Stimulated activated naive B cell treated with anti-CD40 and anti-IgM and Interleukin-4, amounts not matched to agents 10 μg/mL and 1 μg/mL and 100 μg/mL, for 72 hours (primary cell): ENCODE measurements at regions not wholly inside any gene's neighbourhood (a gene's known extent, or its start where the extent isn't known, plus 50 kb on each side); places are given as distances from the start of the nearest gene placed in this dataset.

ENCODE experiments used
- ATAC-seq, 2 donors: fragments of 150-1000 bp; cut with Tn5 transposase; replicated peaks; 2 replicates each; pipeline ENCODE4 v1.10.0; 2021; ENCODE audit warnings: moderate library complexity in 1 of 2
- DNase-seq: peaks from one replicate; pipeline ENCODE4 v3.0.0; 2021
- H3K27ac Mint-ChIP-seq: one replicate; pipeline ENCODE4 v1.8.0; 2022; ENCODE audit warnings: mild to moderate bottlenecking, mixed read lengths
- H3K27me3 Mint-ChIP-seq, 2 donors: one replicate each; pipeline ENCODE4 v1.8.0; 2022; ENCODE audit warnings: mixed read lengths in 2 of 2
- H3K36me3 Mint-ChIP-seq, 2 donors: one replicate each; pipeline ENCODE4 v1.8.0; 2022; ENCODE audit warnings: mixed read lengths in 2 of 2, mild to moderate bottlenecking in 1 of 2
- H3K4me1 Mint-ChIP-seq, 2 donors: one replicate each; pipeline ENCODE4 v1.8.0; 2022; ENCODE audit warnings: mixed read lengths in 2 of 2, mild to moderate bottlenecking in 1 of 2
- H3K4me3 Mint-ChIP-seq, 2 donors: one replicate each; pipeline ENCODE4 v1.8.0; 2022; ENCODE audit warnings: mild to moderate bottlenecking in 2 of 2, mixed read lengths in 2 of 2, moderate library complexity in 1 of 2
- H3K9me3 Mint-ChIP-seq, 2 donors: one replicate each; pipeline ENCODE4 v1.8.0; 2022; ENCODE audit warnings: mixed read lengths in 2 of 2, mild to moderate bottlenecking in 1 of 2

- ATAC-seq (no peak), DNase-seq (no peak)
- Mint-ChIP-seq H3K4me3 (no peak overlapping the region), H3K27me3 (peaks cover 45% of the 10 kb centered on the region in 2 donors), H3K27ac (no peak overlapping the region), H3K36me3 (no peaks in the 10 kb centered on the region), H3K9me3 (no peaks in the 10 kb centered on the region), H3K4me1 (peaks cover 6 to 18% of the 10 kb centered on the region in 2 donors)
Measured at GRCh38 chr1:37319284-37319683, 155.1 kb upstream of the ZC3H12A start.

- no peak overlapping the region for H3K27ac Mint-ChIP-seq
- H3K36me3 Mint-ChIP-seq, result no peaks in the 10 kb centered on the region
- H3K9me3 Mint-ChIP-seq, result no peaks in the 10 kb centered on the region
- peak; percentile 21 for DNase-seq
- no peak overlapping the region for H3K4me3 Mint-ChIP-seq
- peaks cover 0 to 7% of the 10 kb centered on the region in 2 donors for H3K4me1 Mint-ChIP-seq
- no peak for ATAC-seq
- H3K27me3 Mint-ChIP-seq, result peaks cover 33 to 37% of the 10 kb centered on the region in 2 donors
Measured at GRCh38 chr1:37323486-37324377, 150.6 kb upstream of the ZC3H12A start.

GRCh38 chr1:37325010-37325409 lies 149.4 kb upstream of the ZC3H12A start:
- Mint-ChIP-seq H3K4me1 (no peaks in the 10 kb centered on the region), H3K4me3 (no peak overlapping the region), H3K9me3 (no peaks in the 10 kb centered on the region), H3K27me3 (peaks cover 21 to 34% of the 10 kb centered on the region in 2 donors), H3K36me3 (no peaks in the 10 kb centered on the region), H3K27ac (no peak overlapping the region)
- DNase-seq, result no peak
- no peak for ATAC-seq

- no peak overlapping the region for H3K27ac Mint-ChIP-seq
- ATAC-seq (no peak), DNase-seq (no peak)
- no peaks in the 10 kb centered on the region for H3K4me1 Mint-ChIP-seq
- H3K36me3 Mint-ChIP-seq, result no peaks in the 10 kb centered on the region
- H3K9me3 Mint-ChIP-seq, result no peaks in the 10 kb centered on the region
- H3K4me3 Mint-ChIP-seq, result no peak overlapping the region
- peaks cover 21 to 34% of the 10 kb centered on the region in 2 donors for H3K27me3 Mint-ChIP-seq
Measured at GRCh38 chr1:37325509-37326437, 148.6 kb upstream of the ZC3H12A start.

- Mint-ChIP-seq H3K4me1 (no peaks in the 10 kb centered on the region), H3K9me3 (peaks cover 0 to 5% of the 10 kb centered on the region in 2 donors), H3K27me3 (peaks cover 18 to 20% of the 10 kb centered on the region in 2 donors), H3K36me3 (no peaks in the 10 kb centered on the region), H3K27ac (no peak overlapping the region), H3K4me3 (no peak overlapping the region)
- ATAC-seq (no peak), DNase-seq (no peak)
Measured at GRCh38 chr1:37332126-37332525, 142.3 kb upstream of the ZC3H12A start.

GRCh38 chr1:37338658-37339057 lies 135.7 kb upstream of the ZC3H12A start:
- Mint-ChIP-seq H3K4me1 (no peaks in the 10 kb centered on the region), H3K27me3 (peaks cover 0 to 21% of the 10 kb centered on the region in 2 donors), H3K27ac (no peak overlapping the region), H3K9me3 (peaks cover 0 to 5% of the 10 kb centered on the region in 2 donors), H3K36me3 (no peaks in the 10 kb centered on the region), H3K4me3 (no peak overlapping the region)
- no peak for ATAC-seq
- no peak for DNase-seq

GRCh38 chr1:37342736-37343135 lies 131.6 kb upstream of the ZC3H12A start:
- Mint-ChIP-seq H3K27ac (no peak overlapping the region), H3K4me1 (no peaks in the 10 kb centered on the region), H3K36me3 (no peaks in the 10 kb centered on the region), H3K9me3 (no peaks in the 10 kb centered on the region), H3K27me3 (peaks cover 11 to 29% of the 10 kb centered on the region in 2 donors), H3K4me3 (no peak overlapping the region)
- DNase-seq, result no peak
- ATAC-seq, result no peak

- Mint-ChIP-seq H3K27me3 (peaks cover 32 to 38% of the 10 kb centered on the region in 2 donors), H3K4me1 (no peaks in the 10 kb centered on the region), H3K27ac (no peak overlapping the region), H3K36me3 (no peaks in the 10 kb centered on the region), H3K4me3 (no peak overlapping the region), H3K9me3 (peaks cover 0 to 6% of the 10 kb centered on the region in 2 donors)
- DNase-seq (no peak), ATAC-seq (no peak)
Measured at GRCh38 chr1:37347104-37347649, 127.2 kb upstream of the ZC3H12A start.

- H3K27ac Mint-ChIP-seq, result no peak overlapping the region
- no peaks in the 10 kb centered on the region for H3K4me1 Mint-ChIP-seq
- peaks cover 35 to 36% of the 10 kb centered on the region in 2 donors for H3K27me3 Mint-ChIP-seq
- peaks cover 0 to 6% of the 10 kb centered on the region in 2 donors for H3K9me3 Mint-ChIP-seq
- H3K4me3 Mint-ChIP-seq, result no peak overlapping the region
- ATAC-seq (no peak), DNase-seq (no peak)
- H3K36me3 Mint-ChIP-seq, result no peaks in the 10 kb centered on the region
Measured at GRCh38 chr1:37353871-37354270, 120.5 kb upstream of the ZC3H12A start.

- no peaks in the 10 kb centered on the region for H3K36me3 Mint-ChIP-seq
- peaks cover 29 to 30% of the 10 kb centered on the region in 2 donors for H3K27me3 Mint-ChIP-seq
- no peak overlapping the region for H3K4me3 Mint-ChIP-seq
- no peak overlapping the region for H3K27ac Mint-ChIP-seq
- H3K9me3 Mint-ChIP-seq, result no peaks in the 10 kb centered on the region
- no peak for ATAC-seq
- H3K4me1 Mint-ChIP-seq, result no peaks in the 10 kb centered on the region
- DNase-seq, result no peak
Measured at GRCh38 chr1:37354876-37355650, 119.3 kb upstream of the ZC3H12A start.

- no peaks in the 10 kb centered on the region for H3K36me3 Mint-ChIP-seq
- H3K4me3 Mint-ChIP-seq, result no peak overlapping the region
- DNase-seq (no peak), ATAC-seq (no peak)
- peaks cover 0 to 3% of the 10 kb centered on the region in 2 donors for H3K4me1 Mint-ChIP-seq
- peaks cover 36 to 47% of the 10 kb centered on the region in 2 donors for H3K27me3 Mint-ChIP-seq
- no peak overlapping the region for H3K27ac Mint-ChIP-seq
- H3K9me3 Mint-ChIP-seq, result no peaks in the 10 kb centered on the region
Measured at GRCh38 chr1:37358992-37359391, 115.4 kb upstream of the ZC3H12A start.

- no peak for DNase-seq
- Mint-ChIP-seq H3K27ac (no peak overlapping the region), H3K9me3 (no peaks in the 10 kb centered on the region), H3K27me3 (peaks cover 44 to 57% of the 10 kb centered on the region in 2 donors), H3K4me1 (peaks cover 0 to 3% of the 10 kb centered on the region in 2 donors), H3K4me3 (no peak overlapping the region), H3K36me3 (no peaks in the 10 kb centered on the region)
- ATAC-seq, result no peak
Measured at GRCh38 chr1:37360011-37360410, 114.4 kb upstream of the ZC3H12A start.

GRCh38 chr1:37362594-37363385 lies 111.6 kb upstream of the ZC3H12A start:
- Mint-ChIP-seq H3K27me3 (peaks cover 37 to 45% of the 10 kb centered on the region in 2 donors), H3K36me3 (no peaks in the 10 kb centered on the region), H3K27ac (peak overlapping the region; percentile 57), H3K9me3 (peaks cover 2 to 4% of the 10 kb centered on the region in 2 donors), H3K4me1 (peaks cover 0 to 3% of the 10 kb centered on the region in 2 donors), H3K4me3 (no peak overlapping the region)
- ATAC-seq, result no peak
- no peak for DNase-seq
